Astrocyte (in vitro differentiated cells and primary cell): ENCODE measurements at regions not wholly inside any gene's neighbourhood (a gene's known extent, or its start where the extent isn't known, plus 50 kb on each side); places are given as distances from the start of the nearest gene placed in this dataset.

Source experiments
- DNase-seq: peaks from one replicate; pipeline ENCODE4 v3.0.0-alpha.2; 2010; ENCODE audit warnings: low read depth
- FAIRE-seq: peaks from 2 replicates; lab custom pipeline; 2011; peaks lifted over from hg19 to GRCh38; lab: Jason Lieb, UNC
- H2AFZ ChIP-seq: 2 replicates; pipeline ENCODE4 v1.6.0; 2012; ENCODE audit warnings: low read depth, low read length, inconsistent platforms
- H3K27ac ChIP-seq: 2 replicates; pipeline ENCODE4 v1.5.1; 2011; ENCODE audit warnings: low read depth, low read length, inconsistent platforms
- H3K27me3 ChIP-seq: 2 replicates; pipeline ENCODE4 v1.6.0; 2011; ENCODE audit warnings: low read length, inconsistent platforms; ENCODE audit not compliant: insufficient read depth
- H3K36me3 ChIP-seq: 2 replicates; pipeline ENCODE4 v1.5.1; 2011; ENCODE audit warnings: low read length, inconsistent platforms; ENCODE audit not compliant: insufficient read depth
- H3K4me1 ChIP-seq: 2 replicates; pipeline ENCODE4 v1.5.1; 2011; ENCODE audit warnings: low read length, inconsistent platforms; ENCODE audit not compliant: insufficient read depth
- H3K4me2 ChIP-seq: 2 replicates; pipeline ENCODE4 v1.6.0; 2012; ENCODE audit warnings: low read length, inconsistent platforms
- H3K4me3 ChIP-seq: 2 replicates; pipeline ENCODE4 v1.5.1; 2011; ENCODE audit warnings: low read depth, mild to moderate bottlenecking, low read length, inconsistent platforms; ENCODE audit not compliant: insufficient read depth
- H3K79me2 ChIP-seq: 2 replicates; pipeline ENCODE4 v1.6.0; 2012; ENCODE audit warnings: mild to moderate bottlenecking, low read length, inconsistent platforms; ENCODE audit not compliant: insufficient read depth
- H3K9ac ChIP-seq: 2 replicates; pipeline ENCODE4 v1.6.0; 2012; ENCODE audit warnings: mild to moderate bottlenecking, low read length, inconsistent platforms
- H3K9me3 ChIP-seq: 2 replicates; pipeline ENCODE4 v1.5.1; 2012; ENCODE audit warnings: low read depth, mild to moderate bottlenecking, low read length, inconsistent platforms; ENCODE audit not compliant: insufficient read depth
- H4K20me1 ChIP-seq: 2 replicates; pipeline ENCODE4 v1.6.0; 2012; ENCODE audit warnings: low read length, inconsistent platforms; ENCODE audit not compliant: insufficient read depth
- H3K27ac Mint-ChIP-seq: one replicate; pipeline ENCODE4 v1.8.0; 2021; ENCODE audit warnings: mild to moderate bottlenecking, mixed read lengths; ENCODE audit not compliant: unreplicated experiment
- H3K27me3 Mint-ChIP-seq: one replicate; pipeline ENCODE4 v1.8.0; 2021; ENCODE audit warnings: low read depth, mixed read lengths; ENCODE audit not compliant: unreplicated experiment
- H3K36me3 Mint-ChIP-seq: one replicate; pipeline ENCODE4 v1.8.0; 2021; ENCODE audit warnings: low read depth, mixed read lengths; ENCODE audit not compliant: unreplicated experiment
- H3K4me1 Mint-ChIP-seq: one replicate; pipeline ENCODE4 v1.8.0; 2021; ENCODE audit warnings: low read depth, mixed read lengths; ENCODE audit not compliant: unreplicated experiment
- H3K4me3 Mint-ChIP-seq: one replicate; pipeline ENCODE4 v1.8.0; 2021; ENCODE audit warnings: mild to moderate bottlenecking, moderate library complexity, mixed read lengths; ENCODE audit not compliant: unreplicated experiment
- H3K9me3 Mint-ChIP-seq: one replicate; pipeline ENCODE4 v1.8.0; 2021; ENCODE audit warnings: mild to moderate bottlenecking, mixed read lengths; ENCODE audit not compliant: unreplicated experiment
- EZH2 ChIP-seq: IDR thresholded peaks from 2 replicates; pipeline ENCODE4 v1.6.1; 2012; ENCODE audit warnings: mild to moderate bottlenecking, low read length, inconsistent platforms; ENCODE audit not compliant: insufficient read depth
- TF ChIP-seq, protein P1 (sequence below): IDR thresholded peaks from 2 replicates; pipeline ENCODE4 v1.5.1; 2011; ENCODE audit warnings: low read depth, mild to moderate bottlenecking, inconsistent platforms, low read length, moderate library complexity; ENCODE audit not compliant: insufficient read depth

DNA sequence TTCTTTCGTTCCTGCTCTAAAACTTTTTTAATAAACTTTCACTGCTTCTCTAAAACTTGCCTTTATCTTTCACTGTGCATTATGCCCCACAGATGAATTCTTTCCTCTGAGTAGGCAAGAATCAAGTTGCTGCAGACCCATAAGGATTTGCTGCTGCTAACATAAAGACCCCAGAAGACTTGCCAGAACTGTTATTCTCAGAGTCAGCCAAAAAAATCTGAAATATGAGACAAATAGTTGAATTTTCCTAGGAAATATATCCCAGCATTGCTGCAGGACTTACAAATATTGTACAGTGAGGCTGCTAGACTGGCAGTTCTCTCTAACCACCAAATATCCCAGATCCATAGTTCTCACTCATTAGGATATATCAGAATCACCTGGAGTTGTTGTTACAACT lies 349.1 kb upstream of the FLRT2 start:
- H3K27ac Mint-ChIP-seq: no peak overlapping the region
- DNase-seq (no peak), FAIRE-seq (no peak)
- no peak overlapping the region for H3K9ac ChIP-seq
- no peaks in the 10 kb centered on the region for H3K9me3 ChIP-seq
- H4K20me1 ChIP-seq: no peaks in the 10 kb centered on the region
- H3K36me3 ChIP-seq: no peaks in the 10 kb centered on the region
- H3K27me3 ChIP-seq: no peaks in the 10 kb centered on the region
- no peaks in the 10 kb centered on the region for H3K79me2 ChIP-seq
- no peak overlapping the region for H3K4me3 Mint-ChIP-seq
- H3K4me1 ChIP-seq: no peaks in the 10 kb centered on the region
- H3K27me3 Mint-ChIP-seq: peaks cover 2% of the 10 kb centered on the region
- no peaks in the 10 kb centered on the region for H3K4me1 Mint-ChIP-seq
- H3K4me3 ChIP-seq: no peak overlapping the region
- H3K9me3 Mint-ChIP-seq: peaks cover 4% of the 10 kb centered on the region
- no peak overlapping the region for H3K4me2 ChIP-seq
- no peak overlapping the region for H3K27ac ChIP-seq
- no peaks in the 10 kb centered on the region for H3K36me3 Mint-ChIP-seq
- no peak for TF ChIP-seq EZH2
- TF ChIP-seq, protein P1, sequence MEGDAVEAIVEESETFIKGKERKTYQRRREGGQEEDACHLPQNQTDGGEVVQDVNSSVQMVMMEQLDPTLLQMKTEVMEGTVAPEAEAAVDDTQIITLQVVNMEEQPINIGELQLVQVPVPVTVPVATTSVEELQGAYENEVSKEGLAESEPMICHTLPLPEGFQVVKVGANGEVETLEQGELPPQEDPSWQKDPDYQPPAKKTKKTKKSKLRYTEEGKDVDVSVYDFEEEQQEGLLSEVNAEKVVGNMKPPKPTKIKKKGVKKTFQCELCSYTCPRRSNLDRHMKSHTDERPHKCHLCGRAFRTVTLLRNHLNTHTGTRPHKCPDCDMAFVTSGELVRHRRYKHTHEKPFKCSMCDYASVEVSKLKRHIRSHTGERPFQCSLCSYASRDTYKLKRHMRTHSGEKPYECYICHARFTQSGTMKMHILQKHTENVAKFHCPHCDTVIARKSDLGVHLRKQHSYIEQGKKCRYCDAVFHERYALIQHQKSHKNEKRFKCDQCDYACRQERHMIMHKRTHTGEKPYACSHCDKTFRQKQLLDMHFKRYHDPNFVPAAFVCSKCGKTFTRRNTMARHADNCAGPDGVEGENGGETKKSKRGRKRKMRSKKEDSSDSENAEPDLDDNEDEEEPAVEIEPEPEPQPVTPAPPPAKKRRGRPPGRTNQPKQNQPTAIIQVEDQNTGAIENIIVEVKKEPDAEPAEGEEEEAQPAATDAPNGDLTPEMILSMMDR: no peak
- no peak overlapping the region for H2AFZ ChIP-seq

DNA sequence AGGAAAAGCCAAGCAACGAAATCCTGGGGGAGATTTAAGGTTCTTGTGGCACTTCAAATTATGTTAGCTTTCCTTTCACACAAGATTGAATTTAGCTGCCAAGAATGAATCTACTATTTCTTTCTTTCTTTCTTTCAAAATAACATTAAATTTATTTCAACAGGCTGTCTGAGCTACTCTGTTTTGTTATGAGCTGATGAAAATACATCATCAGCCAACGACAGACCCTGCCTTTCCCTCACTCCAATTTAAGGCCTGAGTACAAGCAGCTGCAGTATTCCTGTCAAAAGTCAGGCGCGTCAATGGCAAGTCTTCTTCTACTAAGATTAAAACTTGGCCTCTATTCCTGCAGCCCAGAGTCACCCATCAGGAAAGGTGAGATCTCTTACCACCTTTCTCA lies 347.7 kb upstream of the FLRT2 start:
- Mint-ChIP-seq H3K4me1 (no peaks in the 10 kb centered on the region), H3K27ac (no peak overlapping the region), H3K27me3 (peaks cover 2% of the 10 kb centered on the region), H3K9me3 (peaks cover 4% of the 10 kb centered on the region), H3K36me3 (no peaks in the 10 kb centered on the region), H3K4me3 (no peak overlapping the region)
- Histone ChIP-seq H3K36me3 (no peaks in the 10 kb centered on the region), H2AFZ (no peak overlapping the region), H3K4me1 (no peaks in the 10 kb centered on the region), H3K9ac (no peak overlapping the region), H3K4me2 (no peak overlapping the region), H3K9me3 (no peaks in the 10 kb centered on the region), H3K27me3 (no peaks in the 10 kb centered on the region), H3K79me2 (no peaks in the 10 kb centered on the region), H3K27ac (no peak overlapping the region), H4K20me1 (no peaks in the 10 kb centered on the region), H3K4me3 (no peak overlapping the region)
- TF ChIP-seq, protein P1: no peak
- no peak for TF ChIP-seq EZH2
- DNase-seq (no peak), FAIRE-seq (no peak)

DNA sequence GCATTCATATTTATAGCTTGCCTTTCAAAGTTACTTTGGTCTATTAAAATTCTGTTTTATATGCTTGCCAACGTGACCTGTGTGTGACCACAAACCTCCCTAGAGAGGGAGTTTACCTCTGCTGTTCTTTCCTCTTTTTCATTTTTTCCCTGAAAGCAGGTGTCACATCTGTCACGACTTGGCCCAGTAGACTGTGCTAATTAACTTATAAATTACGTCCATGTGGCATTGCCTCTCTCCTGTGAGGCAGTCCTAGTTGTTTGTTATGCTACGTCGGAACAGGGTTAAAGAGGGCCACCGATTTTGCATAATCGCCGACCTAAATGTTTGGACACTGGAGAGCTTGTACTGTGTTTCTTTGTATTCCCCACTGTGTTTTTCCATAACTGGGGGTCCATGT lies 343.9 kb upstream of the FLRT2 start:
- H3K79me2 ChIP-seq: no peaks in the 10 kb centered on the region
- FAIRE-seq (no peak), DNase-seq (no peak)
- no peak for TF ChIP-seq EZH2
- TF ChIP-seq, protein P1: no peak
- Mint-ChIP-seq H3K27ac (no peak overlapping the region), H3K27me3 (peaks cover 2% of the 10 kb centered on the region), H3K36me3 (no peaks in the 10 kb centered on the region), H3K9me3 (no peaks in the 10 kb centered on the region), H3K4me1 (no peaks in the 10 kb centered on the region), H3K4me3 (no peak overlapping the region)
- H3K4me3 ChIP-seq: no peak overlapping the region
- H3K9me3 ChIP-seq: no peaks in the 10 kb centered on the region
- H3K36me3 ChIP-seq: no peaks in the 10 kb centered on the region
- H3K27ac ChIP-seq: no peak overlapping the region
- no peak overlapping the region for H2AFZ ChIP-seq
- H3K27me3 ChIP-seq: no peaks in the 10 kb centered on the region
- H4K20me1 ChIP-seq: no peaks in the 10 kb centered on the region
- H3K4me2 ChIP-seq: no peak overlapping the region
- no peaks in the 10 kb centered on the region for H3K4me1 ChIP-seq
- no peak overlapping the region for H3K9ac ChIP-seq
